Loucy (cell line): ENCODE measurements at regions not wholly inside any gene's neighbourhood (a gene's known extent, or its start where the extent isn't known, plus 50 kb on each side); places are given as distances from the start of the nearest gene placed in this dataset.

Experiments
- CTCF ChIP-seq: fragments of 200-600 bp; sonication (generic); conservative IDR thresholded peaks from 2 replicates; pipeline ENCODE4 v1.5.1; 2014; ENCODE audit warnings: mild to moderate bottlenecking, antibody characterized with exemption, low read length
- EZH2phosphoT487 ChIP-seq: fragments of 200-600 bp; IDR thresholded peaks from 2 replicates; pipeline ENCODE4 v1.6.1; 2018; ENCODE audit warnings: antibody characterized with exemption, mild to moderate bottlenecking, moderate library complexity, borderline replicate concordance

- TF ChIP-seq CTCF = no peak
- no peak for TF ChIP-seq EZH2phosphoT487
Measured at GRCh38 chr2:145344076-145344724, 824.3 kb upstream of the ZEB2 start.
